Smooth muscle cell (in vitro differentiated cells): ENCODE measurements at regions not wholly inside any gene's neighbourhood (a gene's known extent, or its start where the extent isn't known, plus 50 kb on each side); places are given as distances from the start of the nearest gene placed in this dataset.

Source experiments
- DNase-seq: peaks from one replicate; lab custom pipeline; 2025; ENCODE audit not compliant: unreplicated experiment; lab: John Stamatoyannopoulos, UW
- H2AFZ ChIP-seq: fragments of 200-600 bp; sonication (generic); 2 replicates; pipeline ENCODE4 v1.6.0; 2016; ENCODE audit warnings: antibody characterized with exemption, low read depth, mild to moderate bottlenecking
- H3F3A ChIP-seq: fragments of 200-600 bp; sonication (generic); 2 replicates; pipeline ENCODE4 v1.6.0; 2017; ENCODE audit warnings: antibody characterized with exemption, low read depth
- H3K27ac ChIP-seq: fragments of 200-600 bp; sonication (generic); 2 replicates; pipeline ENCODE4 v1.5.1; 2016; ENCODE audit warnings: low read depth, mild to moderate bottlenecking
- H3K27me3 ChIP-seq: fragments of 200-600 bp; sonication (generic); 2 replicates; pipeline ENCODE4 v1.6.1; 2016; ENCODE audit warnings: low read depth, mild to moderate bottlenecking
- H3K36me3 ChIP-seq: fragments of 200-600 bp; sonication (generic); 2 replicates; pipeline ENCODE4 v1.5.1; 2016; ENCODE audit warnings: low read depth
- H3K4me1 ChIP-seq: fragments of 200-600 bp; sonication (generic); 2 replicates; pipeline ENCODE4 v1.5.1; 2016; ENCODE audit warnings: low read depth
- H3K4me2 ChIP-seq: fragments of 200-600 bp; sonication (generic); 2 replicates; pipeline ENCODE4 v1.6.0; 2016; ENCODE audit warnings: mild to moderate bottlenecking
- H3K4me3 ChIP-seq: fragments of 200-600 bp; sonication (generic); 2 replicates; pipeline ENCODE4 v1.5.1; 2016; ENCODE audit warnings: mild to moderate bottlenecking
- H3K79me2 ChIP-seq: fragments of 200-600 bp; sonication (generic); 2 replicates; pipeline ENCODE4 v1.6.0; 2016; ENCODE audit warnings: low read depth, mild to moderate bottlenecking
- H3K9ac ChIP-seq: fragments of 200-600 bp; sonication (generic); 2 replicates; pipeline ENCODE4 v1.6.0; 2016; ENCODE audit warnings: low read depth
- H3K9me3 ChIP-seq: fragments of 200-600 bp; sonication (generic); replicated peaks from 2 replicates; pipeline ENCODE4 v1.5.1; 2016; ENCODE audit warnings: low read depth
- H4K20me1 ChIP-seq: fragments of 200-600 bp; sonication (generic); 2 replicates; pipeline ENCODE4 v1.6.0; 2016; ENCODE audit warnings: low read depth
- CTCF ChIP-seq: fragments of 200-600 bp; sonication (generic); IDR thresholded peaks from 2 replicates; pipeline ENCODE4 v1.5.1; 2017; ENCODE audit warnings: borderline replicate concordance, mild to moderate bottlenecking, antibody characterized with exemption; ENCODE audit not compliant: insufficient read depth, poor library complexity, severe bottlenecking
- WGBS: methylation state at CpG from one replicate; pipeline ENCODE4 v1.1.7; 2016; ENCODE audit warnings: low lambda C conversion rate; 5-methylcytosine and 5-hydroxymethylcytosine counted together

DNA sequence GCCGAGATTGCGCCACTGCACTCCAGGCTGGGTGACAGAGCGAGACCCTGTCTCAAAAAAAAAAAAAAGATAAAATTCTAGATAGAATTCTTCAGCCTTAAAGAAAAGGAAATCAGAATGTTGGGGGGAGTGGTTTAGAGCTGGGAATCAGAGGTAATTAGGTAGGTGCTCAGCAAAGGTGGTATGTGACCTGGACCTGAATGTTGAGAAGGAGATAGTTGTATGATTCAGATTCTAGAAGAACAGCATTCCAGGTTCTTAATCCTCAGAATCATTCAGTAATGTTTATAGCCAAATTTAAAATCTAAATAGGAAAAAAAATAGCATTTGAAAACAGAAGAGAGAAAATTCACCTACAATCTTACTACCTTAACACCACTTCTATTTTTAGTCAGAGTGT is 71.3 kb upstream of the UBE2E1 start:
- WGBS = 87% methylated on average over 3 of the region's 3 CpGs
- Histone ChIP-seq H3K4me1 (peaks cover 14% of the 10 kb centered on the region), H4K20me1 (no peaks in the 10 kb centered on the region), H3F3A (no peaks in the 10 kb centered on the region), H3K4me3 (no peak overlapping the region), H3K4me2 (no peak overlapping the region), H3K79me2 (no peaks in the 10 kb centered on the region), H3K27ac (no peak overlapping the region), H3K9me3 (no peaks in the 10 kb centered on the region), H3K36me3 (no peaks in the 10 kb centered on the region), H3K9ac (no peak overlapping the region), H3K27me3 (no peaks in the 10 kb centered on the region), H2AFZ (no peak overlapping the region)
- no peak for TF ChIP-seq CTCF
- no peak for DNase-seq

DNA sequence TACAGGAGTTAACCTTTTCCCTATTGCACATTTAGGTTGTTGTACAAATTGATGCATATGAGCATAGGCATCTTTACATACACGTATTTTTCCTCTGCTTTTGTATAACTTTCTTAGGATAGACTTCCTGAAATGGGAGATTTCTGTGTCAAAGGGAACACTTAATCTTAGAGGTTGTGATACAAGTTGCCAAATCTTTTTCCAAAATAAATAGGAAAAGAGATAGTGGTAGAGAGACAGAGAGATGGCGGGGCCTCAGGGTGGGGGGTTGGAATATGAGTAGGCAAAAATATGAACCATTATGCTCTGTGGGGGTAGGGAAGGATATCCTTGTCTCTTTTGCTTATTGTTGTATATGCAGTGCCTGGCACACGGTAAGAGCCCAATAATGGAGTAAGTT is 70.7 kb upstream of the UBE2E1 start:
- Histone ChIP-seq H3K79me2 (no peaks in the 10 kb centered on the region), H3K4me1 (peaks cover 20% of the 10 kb centered on the region), H3K9ac (no peak overlapping the region), H3K4me2 (peak overlapping the region; percentile 20), H4K20me1 (no peaks in the 10 kb centered on the region), H3K27ac (no peak overlapping the region), H3K36me3 (no peaks in the 10 kb centered on the region), H3K9me3 (no peaks in the 10 kb centered on the region), H3K27me3 (no peaks in the 10 kb centered on the region), H2AFZ (no peak overlapping the region), H3F3A (peaks cover 3% of the 10 kb centered on the region), H3K4me3 (no peak overlapping the region)
- no peak for DNase-seq
- TF ChIP-seq CTCF = no peak
- WGBS = 80% methylated on average over 3 of the region's 3 CpGs

DNA sequence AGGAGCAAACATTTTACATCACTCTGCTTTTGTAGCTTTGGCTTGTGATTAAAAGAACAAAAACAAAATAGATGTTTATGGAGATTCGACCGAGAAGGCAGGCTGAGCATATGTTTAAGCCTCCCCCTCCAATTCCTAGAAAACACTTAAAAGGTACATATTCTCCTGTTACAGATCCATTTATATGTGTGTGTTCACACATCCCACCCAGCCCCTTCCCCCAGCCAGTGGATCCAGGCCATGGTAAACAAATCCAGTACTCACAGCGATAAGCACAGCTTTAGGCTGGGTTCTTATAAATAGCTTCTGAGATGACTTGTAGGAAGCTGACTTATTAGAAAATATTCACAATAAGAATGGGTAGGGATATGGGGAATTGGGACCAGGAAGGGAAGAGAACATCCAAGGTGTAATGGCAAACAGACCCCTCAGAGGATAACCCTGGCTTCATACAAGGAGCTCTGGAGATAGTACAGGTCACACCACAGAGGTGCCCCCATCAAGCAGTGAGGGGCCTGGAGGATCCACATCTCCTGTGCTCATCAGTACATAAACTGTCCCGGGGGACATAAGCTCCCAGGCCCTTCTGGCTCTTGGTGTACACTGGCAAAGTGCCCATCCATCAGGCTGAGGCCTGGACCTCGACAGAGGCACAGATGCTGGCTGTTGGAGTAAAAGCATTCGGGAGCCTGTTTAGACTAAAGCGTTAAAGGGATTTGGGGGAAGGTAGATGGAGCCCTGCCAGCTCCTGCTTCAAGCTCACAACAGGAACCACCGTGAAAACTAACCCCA is 70.0 kb upstream of the UBE2E1 start:
- Histone ChIP-seq H3K9me3 (no peaks in the 10 kb centered on the region), H3K4me3 (no peak overlapping the region), H4K20me1 (no peaks in the 10 kb centered on the region), H3K79me2 (no peaks in the 10 kb centered on the region), H3K27ac (no peak overlapping the region), H3K27me3 (no peaks in the 10 kb centered on the region), H3K4me1 (peaks cover 27% of the 10 kb centered on the region), H3F3A (peaks cover 3% of the 10 kb centered on the region), H3K4me2 (peak overlapping the region; percentile 20), H3K9ac (no peak overlapping the region), H2AFZ (no peak overlapping the region), H3K36me3 (no peaks in the 10 kb centered on the region)
- no peak for TF ChIP-seq CTCF
- DNase-seq = no peak
- WGBS = 44% methylated on average over 8 of the region's 8 CpGs

- H3K36me3 ChIP-seq = no peaks in the 10 kb centered on the region
- H3K27ac ChIP-seq = peak overlapping the region; percentile 75
- peak overlapping the region; percentile 76 for H3K4me2 ChIP-seq
- DNase-seq = no peak
- peaks cover 24% of the 10 kb centered on the region for H3K27me3 ChIP-seq
- no peaks in the 10 kb centered on the region for H4K20me1 ChIP-seq
- peaks cover 34% of the 10 kb centered on the region for H3K4me1 ChIP-seq
- no peak overlapping the region for H3K9ac ChIP-seq
- peaks cover 3% of the 10 kb centered on the region for H3F3A ChIP-seq
- no peak for TF ChIP-seq CTCF
- H3K79me2 ChIP-seq = no peaks in the 10 kb centered on the region
- H2AFZ ChIP-seq = no peak overlapping the region
- H3K9me3 ChIP-seq = no peaks in the 10 kb centered on the region
- 81% methylated on average over 3 of the region's 3 CpGs for WGBS
- no peak overlapping the region for H3K4me3 ChIP-seq
Observed at GRCh38 chr3:23738944-23739343, 66.8 kb upstream of the UBE2E1 start.
